Endothelial cell (in vitro differentiated cells): ENCODE measurements at regions not wholly inside any gene's neighbourhood (a gene's known extent, or its start where the extent isn't known, plus 50 kb on each side); places are given as distances from the start of the nearest gene placed in this dataset.
A peak's percentile ranks its signal among the peaks of the same experiment; 100 is the strongest.

ENCODE experiments used
- DNase-seq: peaks from one replicate; pipeline ENCODE4 v3.0.0; 2021; ENCODE audit warnings: low spot score
- H3K27ac Mint-ChIP-seq: one replicate; pipeline ENCODE4 v1.8.0; 2021; ENCODE audit warnings: mixed read lengths, inconsistent platforms; ENCODE audit not compliant: unreplicated experiment
- H3K27me3 Mint-ChIP-seq: one replicate; pipeline ENCODE4 v1.8.0; 2021; ENCODE audit warnings: mild to moderate bottlenecking, moderate library complexity, mixed read lengths, inconsistent platforms; ENCODE audit not compliant: unreplicated experiment
- H3K36me3 Mint-ChIP-seq: one replicate; pipeline ENCODE4 v1.8.0; 2021; ENCODE audit warnings: mild to moderate bottlenecking, low read depth, mixed read lengths, inconsistent platforms; ENCODE audit not compliant: unreplicated experiment
- H3K4me1 Mint-ChIP-seq: one replicate; pipeline ENCODE4 v1.8.0; 2021; ENCODE audit warnings: mild to moderate bottlenecking, mixed read lengths, inconsistent platforms; ENCODE audit not compliant: unreplicated experiment
- H3K4me3 Mint-ChIP-seq: one replicate; pipeline ENCODE4 v1.8.0; 2021; ENCODE audit warnings: mild to moderate bottlenecking, mixed read lengths, inconsistent platforms; ENCODE audit not compliant: unreplicated experiment
- H3K9me3 Mint-ChIP-seq: one replicate; pipeline ENCODE4 v1.8.0; 2021; ENCODE audit warnings: mixed read lengths, inconsistent platforms; ENCODE audit not compliant: unreplicated experiment
- TF ChIP-seq, protein P1 (sequence below): fragments of 200-600 bp; sonication (generic); IDR thresholded peaks from one replicate; pipeline ENCODE4 v1.5.0; 2021; ENCODE audit warnings: antibody characterized with exemption; ENCODE audit not compliant: unreplicated experiment

DNA sequence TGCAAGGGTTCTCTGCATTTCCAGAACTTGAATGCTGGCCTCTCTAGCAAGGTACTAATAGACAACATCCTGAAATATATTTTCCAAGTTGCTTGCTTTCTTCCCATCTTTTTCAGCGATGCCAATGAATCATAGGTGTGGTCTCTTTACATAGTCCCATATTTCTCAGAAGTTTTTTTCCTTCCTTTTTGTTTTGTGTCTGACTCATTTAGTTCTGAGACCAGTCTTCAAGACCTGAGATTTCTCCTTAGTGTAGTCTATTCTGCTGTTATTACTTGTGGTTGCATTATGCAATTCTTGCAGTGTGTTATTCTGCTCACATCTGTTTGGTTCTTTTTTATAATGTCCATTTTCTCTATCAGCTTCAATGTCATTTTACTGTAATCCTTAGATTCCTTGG, 1265.0 kb upstream of the ALCAM start:
- Mint-ChIP-seq H3K27me3 (no peaks in the 10 kb centered on the region), H3K4me1 (no peaks in the 10 kb centered on the region), H3K27ac (no peak overlapping the region), H3K9me3 (no peaks in the 10 kb centered on the region), H3K36me3 (no peaks in the 10 kb centered on the region), H3K4me3 (no peak overlapping the region)
- no peak for DNase-seq
- TF ChIP-seq, protein P1, sequence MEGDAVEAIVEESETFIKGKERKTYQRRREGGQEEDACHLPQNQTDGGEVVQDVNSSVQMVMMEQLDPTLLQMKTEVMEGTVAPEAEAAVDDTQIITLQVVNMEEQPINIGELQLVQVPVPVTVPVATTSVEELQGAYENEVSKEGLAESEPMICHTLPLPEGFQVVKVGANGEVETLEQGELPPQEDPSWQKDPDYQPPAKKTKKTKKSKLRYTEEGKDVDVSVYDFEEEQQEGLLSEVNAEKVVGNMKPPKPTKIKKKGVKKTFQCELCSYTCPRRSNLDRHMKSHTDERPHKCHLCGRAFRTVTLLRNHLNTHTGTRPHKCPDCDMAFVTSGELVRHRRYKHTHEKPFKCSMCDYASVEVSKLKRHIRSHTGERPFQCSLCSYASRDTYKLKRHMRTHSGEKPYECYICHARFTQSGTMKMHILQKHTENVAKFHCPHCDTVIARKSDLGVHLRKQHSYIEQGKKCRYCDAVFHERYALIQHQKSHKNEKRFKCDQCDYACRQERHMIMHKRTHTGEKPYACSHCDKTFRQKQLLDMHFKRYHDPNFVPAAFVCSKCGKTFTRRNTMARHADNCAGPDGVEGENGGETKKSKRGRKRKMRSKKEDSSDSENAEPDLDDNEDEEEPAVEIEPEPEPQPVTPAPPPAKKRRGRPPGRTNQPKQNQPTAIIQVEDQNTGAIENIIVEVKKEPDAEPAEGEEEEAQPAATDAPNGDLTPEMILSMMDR: no peak

DNA sequence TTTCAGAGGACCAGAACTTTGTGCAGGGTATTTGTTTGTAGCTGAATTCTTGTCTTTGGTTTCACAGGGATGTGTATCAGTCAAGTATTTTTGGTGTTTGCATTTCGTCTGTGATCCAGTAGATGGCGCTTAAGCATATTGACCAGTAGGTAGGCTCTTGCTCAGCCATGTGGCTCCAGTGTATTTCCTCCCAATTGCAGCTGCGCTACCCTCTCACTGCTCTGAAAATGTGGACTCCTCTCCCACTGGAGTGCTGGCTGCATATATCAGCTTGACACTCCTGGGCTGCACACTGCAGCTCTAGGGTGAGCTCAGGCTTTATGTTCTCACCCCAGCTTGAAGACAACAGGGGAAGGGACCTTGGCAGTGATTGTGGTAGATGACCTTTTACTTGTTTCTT, 1264.3 kb upstream of the ALCAM start:
- Mint-ChIP-seq H3K4me1 (no peaks in the 10 kb centered on the region), H3K4me3 (no peak overlapping the region), H3K27me3 (no peaks in the 10 kb centered on the region), H3K27ac (no peak overlapping the region), H3K36me3 (no peaks in the 10 kb centered on the region), H3K9me3 (no peaks in the 10 kb centered on the region)
- TF ChIP-seq, protein P1: peak; percentile 48
- peak; percentile 19 for DNase-seq

DNA sequence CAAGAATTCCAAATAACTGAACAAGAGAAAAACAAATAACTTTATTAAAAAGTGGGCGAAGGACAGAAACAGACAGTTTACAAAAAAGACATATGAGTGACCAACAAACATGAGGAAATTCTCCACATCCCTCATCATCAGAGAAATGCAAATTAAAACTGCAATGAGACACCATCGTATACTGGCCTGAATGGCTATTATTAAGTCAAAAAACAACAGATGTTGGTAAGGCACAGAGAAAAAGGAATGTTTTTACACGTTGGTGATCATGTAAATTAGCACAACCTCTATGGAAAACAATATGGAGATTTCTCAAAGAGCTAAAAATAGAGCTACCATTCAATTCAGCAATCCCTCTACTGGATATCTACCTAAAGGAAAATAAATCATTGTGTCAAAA, 1260.4 kb upstream of the ALCAM start:
- H3K27me3 Mint-ChIP-seq: no peaks in the 10 kb centered on the region
- H3K9me3 Mint-ChIP-seq: no peaks in the 10 kb centered on the region
- TF ChIP-seq, protein P1: no peak
- no peak overlapping the region for H3K4me3 Mint-ChIP-seq
- DNase-seq: no peak
- H3K27ac Mint-ChIP-seq: no peak overlapping the region
- no peaks in the 10 kb centered on the region for H3K4me1 Mint-ChIP-seq
- no peaks in the 10 kb centered on the region for H3K36me3 Mint-ChIP-seq

DNA sequence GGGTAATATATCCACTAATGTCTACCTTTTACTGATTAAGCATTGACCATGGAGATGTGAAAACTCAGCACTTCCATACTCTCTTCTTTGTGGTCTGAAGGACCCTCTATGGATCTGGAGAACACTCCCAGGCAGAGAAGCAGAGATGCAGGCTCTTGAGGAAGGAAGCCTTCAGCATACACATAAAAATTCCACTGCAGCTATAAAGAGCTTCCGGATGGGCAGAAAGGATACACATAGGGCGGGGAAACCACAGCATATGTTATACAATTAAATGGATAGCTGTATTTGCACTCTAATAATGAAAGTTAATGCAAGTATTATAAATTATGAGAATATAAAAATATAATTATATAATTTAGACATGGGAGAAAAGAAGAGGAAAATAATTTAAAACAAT, 1258.2 kb upstream of the ALCAM start:
- DNase-seq: no peak
- Mint-ChIP-seq H3K36me3 (no peaks in the 10 kb centered on the region), H3K27ac (no peak overlapping the region), H3K4me1 (no peaks in the 10 kb centered on the region), H3K27me3 (peaks cover under 1% of the 10 kb centered on the region), H3K4me3 (no peak overlapping the region), H3K9me3 (no peaks in the 10 kb centered on the region)
- TF ChIP-seq, protein P1: no peak

DNA sequence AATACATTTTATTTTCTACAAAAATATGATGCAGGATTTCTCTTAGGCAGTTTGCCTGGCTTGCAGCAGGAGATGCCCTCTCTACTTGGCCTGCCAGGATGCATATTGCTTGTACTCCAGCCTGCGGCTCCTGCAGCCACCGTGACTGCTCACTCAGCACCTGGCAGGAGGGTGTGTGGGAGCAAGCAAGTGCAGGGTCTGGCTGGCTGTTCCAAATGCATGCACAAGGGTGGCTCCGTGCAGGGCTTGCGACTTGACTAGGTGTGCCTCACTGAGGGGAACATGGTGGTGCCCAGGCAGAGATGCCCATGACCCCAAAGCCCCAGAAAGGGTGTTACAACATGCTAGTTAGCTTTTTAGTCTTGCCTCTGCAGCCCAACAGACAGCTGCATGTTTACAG, 1240.2 kb upstream of the ALCAM start:
- no peak for DNase-seq
- Mint-ChIP-seq H3K27me3 (no peaks in the 10 kb centered on the region), H3K4me3 (no peak overlapping the region), H3K9me3 (no peaks in the 10 kb centered on the region), H3K4me1 (no peaks in the 10 kb centered on the region), H3K27ac (no peak overlapping the region), H3K36me3 (no peaks in the 10 kb centered on the region)
- TF ChIP-seq, protein P1: no peak
